Loucy (cell line): ENCODE measurements at regions not wholly inside any gene's neighbourhood (a gene's known extent, or its start where the extent isn't known, plus 50 kb on each side); places are given as distances from the start of the nearest gene placed in this dataset.

ENCODE experiments used
- H2AFZ ChIP-seq: fragments of 200-600 bp; sonication (generic); 2 replicates; pipeline ENCODE4 v1.6.0; 2016; ENCODE audit warnings: antibody characterized with exemption, mild to moderate bottlenecking, low read length, moderate library complexity
- H3F3A ChIP-seq: fragments of 200-600 bp; 2 replicates; pipeline ENCODE4 v1.6.0; 2016; ENCODE audit warnings: antibody characterized with exemption, low read depth, mild to moderate bottlenecking
- H3K27me3 ChIP-seq: fragments of 200-600 bp; sonication (generic); 2 replicates; pipeline ENCODE4 v1.6.1; 2014; ENCODE audit warnings: low read length, mild to moderate bottlenecking; ENCODE audit not compliant: insufficient read depth, poor library complexity, severe bottlenecking
- H3K36me3 ChIP-seq: fragments of 200-600 bp; sonication (generic); 2 replicates; pipeline ENCODE4 v1.6.1; 2016; ENCODE audit warnings: low read length; ENCODE audit not compliant: insufficient read depth
- H3K4me1 ChIP-seq: fragments of 200-600 bp; sonication (generic); 2 replicates; pipeline ENCODE4 v1.5.1; 2014; ENCODE audit warnings: low read length, mild to moderate bottlenecking; ENCODE audit not compliant: insufficient read depth, poor library complexity, severe bottlenecking
- H3K4me2 ChIP-seq: fragments of 200-600 bp; sonication (generic); 2 replicates; pipeline ENCODE4 v1.6.0; 2014; ENCODE audit warnings: antibody characterized with exemption, low read length, low read depth, mild to moderate bottlenecking; ENCODE audit not compliant: poor library complexity, severe bottlenecking
- H3K4me3 ChIP-seq: fragments of 200-600 bp; sonication (generic); 2 replicates; pipeline ENCODE4 v1.5.1; 2014; ENCODE audit warnings: low read length, mild to moderate bottlenecking, mixed read lengths; ENCODE audit not compliant: poor library complexity, severe bottlenecking
- H3K79me2 ChIP-seq: fragments of 200-600 bp; sonication (generic); 2 replicates; pipeline ENCODE4 v1.6.1; 2014; ENCODE audit warnings: low read length; ENCODE audit not compliant: insufficient read depth
- H3K9ac ChIP-seq: fragments of 200-600 bp; sonication (generic); 2 replicates; pipeline ENCODE4 v1.6.0; 2014; ENCODE audit warnings: mild to moderate bottlenecking, low read depth, low read length, moderate library complexity; ENCODE audit not compliant: poor library complexity, severe bottlenecking
- H3K9me2 ChIP-seq: fragments of 200-600 bp; sonication (generic); replicated peaks from 2 replicates; pipeline ENCODE4 v1.6.1; 2016; ENCODE audit warnings: low read depth, low read length, mixed read lengths
- H3K9me3 ChIP-seq: fragments of 200-600 bp; sonication (generic); 2 replicates; pipeline ENCODE4 v1.6.1; 2014; ENCODE audit warnings: mild to moderate bottlenecking, antibody characterized with exemption, low read length, low read depth; ENCODE audit not compliant: insufficient read depth
- H4K20me1 ChIP-seq: fragments of 200-600 bp; sonication (generic); 2 replicates; pipeline ENCODE4 v1.6.0; 2014; ENCODE audit warnings: antibody characterized with exemption, low read length, mild to moderate bottlenecking; ENCODE audit not compliant: insufficient read depth, poor library complexity, severe bottlenecking
- EZH2phosphoT487 ChIP-seq: fragments of 200-600 bp; IDR thresholded peaks from 2 replicates; pipeline ENCODE4 v1.6.1; 2018; ENCODE audit warnings: antibody characterized with exemption, mild to moderate bottlenecking, moderate library complexity, borderline replicate concordance
- TF ChIP-seq, protein P1 (sequence below): fragments of 200-600 bp; sonication (generic); conservative IDR thresholded peaks from 2 replicates; pipeline ENCODE4 v1.5.1; 2014; ENCODE audit warnings: mild to moderate bottlenecking, antibody characterized with exemption, low read length

DNA sequence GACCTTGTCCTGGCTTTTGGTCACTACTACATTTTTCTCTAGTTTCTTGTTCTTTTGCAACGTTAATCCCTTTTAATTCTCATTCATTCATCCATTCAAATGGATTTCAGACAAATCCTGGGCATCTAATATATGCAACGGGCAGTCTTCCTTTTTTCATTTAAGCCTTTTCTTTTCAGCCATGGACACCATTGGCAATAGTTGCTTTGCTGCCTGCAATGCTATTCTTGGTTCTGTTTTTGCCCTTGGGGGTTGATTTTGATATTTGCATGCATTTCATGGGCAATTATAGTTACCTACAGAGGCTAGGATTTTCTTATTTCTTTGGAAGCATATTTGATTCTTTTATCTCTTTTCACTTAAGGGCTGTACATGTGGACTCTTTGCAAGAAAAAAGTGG is 180.5 kb upstream of the ARX start:
- no peaks in the 10 kb centered on the region for H3K27me3 ChIP-seq
- no peak overlapping the region for H2AFZ ChIP-seq
- no peaks in the 10 kb centered on the region for H3K36me3 ChIP-seq
- no peaks in the 10 kb centered on the region for H3F3A ChIP-seq
- no peaks in the 10 kb centered on the region for H4K20me1 ChIP-seq
- no peak overlapping the region for H3K9ac ChIP-seq
- H3K79me2 ChIP-seq: no peaks in the 10 kb centered on the region
- no peak overlapping the region for H3K4me2 ChIP-seq
- H3K9me2 ChIP-seq: no peaks in the 10 kb centered on the region
- H3K4me3 ChIP-seq: no peak overlapping the region
- no peaks in the 10 kb centered on the region for H3K9me3 ChIP-seq
- H3K4me1 ChIP-seq: no peaks in the 10 kb centered on the region
- TF ChIP-seq, protein P1, sequence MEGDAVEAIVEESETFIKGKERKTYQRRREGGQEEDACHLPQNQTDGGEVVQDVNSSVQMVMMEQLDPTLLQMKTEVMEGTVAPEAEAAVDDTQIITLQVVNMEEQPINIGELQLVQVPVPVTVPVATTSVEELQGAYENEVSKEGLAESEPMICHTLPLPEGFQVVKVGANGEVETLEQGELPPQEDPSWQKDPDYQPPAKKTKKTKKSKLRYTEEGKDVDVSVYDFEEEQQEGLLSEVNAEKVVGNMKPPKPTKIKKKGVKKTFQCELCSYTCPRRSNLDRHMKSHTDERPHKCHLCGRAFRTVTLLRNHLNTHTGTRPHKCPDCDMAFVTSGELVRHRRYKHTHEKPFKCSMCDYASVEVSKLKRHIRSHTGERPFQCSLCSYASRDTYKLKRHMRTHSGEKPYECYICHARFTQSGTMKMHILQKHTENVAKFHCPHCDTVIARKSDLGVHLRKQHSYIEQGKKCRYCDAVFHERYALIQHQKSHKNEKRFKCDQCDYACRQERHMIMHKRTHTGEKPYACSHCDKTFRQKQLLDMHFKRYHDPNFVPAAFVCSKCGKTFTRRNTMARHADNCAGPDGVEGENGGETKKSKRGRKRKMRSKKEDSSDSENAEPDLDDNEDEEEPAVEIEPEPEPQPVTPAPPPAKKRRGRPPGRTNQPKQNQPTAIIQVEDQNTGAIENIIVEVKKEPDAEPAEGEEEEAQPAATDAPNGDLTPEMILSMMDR: no peak
- no peak for TF ChIP-seq EZH2phosphoT487

DNA sequence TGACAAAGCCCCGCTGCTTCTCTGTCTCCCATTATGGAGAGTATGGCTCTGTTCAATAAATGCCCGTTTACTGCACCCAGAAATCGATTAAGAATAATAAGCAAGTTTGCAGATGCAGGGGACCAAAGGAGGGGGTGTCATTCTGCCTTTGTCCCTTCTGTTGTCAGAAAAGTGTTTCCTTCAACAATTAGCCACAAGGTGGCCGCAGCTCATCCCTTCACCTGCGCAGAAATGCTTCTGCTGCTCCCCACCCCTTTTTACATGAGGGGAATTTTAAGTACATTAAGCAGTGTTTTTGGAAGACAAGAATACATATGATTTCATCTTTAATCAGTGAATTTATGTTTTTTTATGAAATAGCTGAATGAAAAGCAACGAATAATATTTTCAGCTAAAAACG is 175.6 kb upstream of the ARX start:
- H3K36me3 ChIP-seq: no peaks in the 10 kb centered on the region
- no peaks in the 10 kb centered on the region for H4K20me1 ChIP-seq
- H3K4me1 ChIP-seq: no peaks in the 10 kb centered on the region
- H3K9me2 ChIP-seq: no peaks in the 10 kb centered on the region
- H3K4me3 ChIP-seq: no peak overlapping the region
- H3K4me2 ChIP-seq: no peak overlapping the region
- H3K9ac ChIP-seq: no peak overlapping the region
- no peaks in the 10 kb centered on the region for H3K79me2 ChIP-seq
- no peak for TF ChIP-seq EZH2phosphoT487
- TF ChIP-seq, protein P1: peak; percentile 30; the same call in 1 of the 2 replicates
- H2AFZ ChIP-seq: no peak overlapping the region
- H3K27me3 ChIP-seq: no peaks in the 10 kb centered on the region
- H3F3A ChIP-seq: no peaks in the 10 kb centered on the region
- H3K9me3 ChIP-seq: no peaks in the 10 kb centered on the region

DNA sequence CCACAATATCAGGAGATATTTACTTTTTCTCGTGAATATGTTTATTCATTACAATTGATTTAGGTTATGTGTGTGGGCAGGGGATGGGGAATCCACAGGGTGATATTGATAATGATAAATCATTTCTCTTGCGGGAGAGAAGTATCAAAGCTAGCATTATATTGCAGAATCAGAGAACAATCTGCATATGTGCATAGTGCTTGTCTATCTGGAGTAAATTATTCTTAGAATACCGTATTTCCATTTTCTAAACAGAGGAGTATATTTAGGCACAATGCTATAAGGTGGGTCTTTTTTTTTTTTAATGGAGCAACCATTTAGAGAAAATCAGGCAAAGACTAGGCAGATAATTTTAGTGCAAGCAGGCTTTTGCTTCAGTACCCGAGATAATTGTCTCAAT is 166.0 kb upstream of the ARX start:
- no peaks in the 10 kb centered on the region for H3K27me3 ChIP-seq
- H3K36me3 ChIP-seq: no peaks in the 10 kb centered on the region
- H3F3A ChIP-seq: no peaks in the 10 kb centered on the region
- no peaks in the 10 kb centered on the region for H4K20me1 ChIP-seq
- H3K4me3 ChIP-seq: no peak overlapping the region
- no peak overlapping the region for H3K9ac ChIP-seq
- no peak overlapping the region for H2AFZ ChIP-seq
- no peaks in the 10 kb centered on the region for H3K4me1 ChIP-seq
- no peaks in the 10 kb centered on the region for H3K9me2 ChIP-seq
- TF ChIP-seq EZH2phosphoT487: no peak
- TF ChIP-seq, protein P1: no peak
- no peaks in the 10 kb centered on the region for H3K79me2 ChIP-seq
- no peaks in the 10 kb centered on the region for H3K9me3 ChIP-seq
- H3K4me2 ChIP-seq: no peak overlapping the region
